ENCODE measurements at regions not wholly inside any gene's neighbourhood (a gene's known extent, or its start where the extent isn't known, plus 50 kb on each side); places are given as distances from the start of the nearest gene placed in this dataset.

- TF ChIP-seq ELF4 (IDR thresholded peaks at IDR 0.05) (no peak), TARDBP (IDR thresholded peaks at IDR 0.05) (no peak), FOXK2 (IDR thresholded peaks at IDR 0.05) (no peak), SP1 (IDR thresholded peaks at IDR 0.05) (no peak), ARNT (IDR thresholded peaks at IDR 0.05) (no peak), SUZ12 (IDR thresholded peaks at IDR 0.05) (no peak), BHLHE40 (IDR thresholded peaks at IDR 0.05; ENCODE audit: borderline replicate concordance) (no peak), FOXM1 (IDR thresholded peaks at IDR 0.05; ENCODE audit: borderline replicate concordance) (no peak), LEF1 (IDR thresholded peaks at IDR 0.05; ENCODE audit: borderline replicate concordance) (no peak), HDGF (IDR thresholded peaks at IDR 0.05; ENCODE audit: borderline replicate concordance) (no peak), ZNF384 (IDR thresholded peaks at IDR 0.05) (no peak), CTBP1 (IDR thresholded peaks at IDR 0.05; ENCODE audit: borderline replicate concordance) (no peak), FOXA1 (IDR thresholded peaks at IDR 0.05) (no peak)
These were observed 415.1 kb upstream of the SALL3 start for GRCh38 chr18:78564518-78564917.
